Loucy (cell line): ENCODE measurements at regions not wholly inside any gene's neighbourhood (a gene's known extent, or its start where the extent isn't known, plus 50 kb on each side); places are given as distances from the start of the nearest gene placed in this dataset.

Experiments used
- H2AFZ ChIP-seq: fragments of 200-600 bp; sonication (generic); 2 replicates; pipeline ENCODE4 v1.6.0; 2016; ENCODE audit warnings: antibody characterized with exemption, mild to moderate bottlenecking, low read length, moderate library complexity
- H3F3A ChIP-seq: fragments of 200-600 bp; 2 replicates; pipeline ENCODE4 v1.6.0; 2016; ENCODE audit warnings: antibody characterized with exemption, low read depth, mild to moderate bottlenecking
- H3K27me3 ChIP-seq: fragments of 200-600 bp; sonication (generic); 2 replicates; pipeline ENCODE4 v1.6.1; 2014; ENCODE audit warnings: low read length, mild to moderate bottlenecking; ENCODE audit not compliant: insufficient read depth, poor library complexity, severe bottlenecking
- H3K36me3 ChIP-seq: fragments of 200-600 bp; sonication (generic); 2 replicates; pipeline ENCODE4 v1.6.1; 2016; ENCODE audit warnings: low read length; ENCODE audit not compliant: insufficient read depth
- H3K4me1 ChIP-seq: fragments of 200-600 bp; sonication (generic); 2 replicates; pipeline ENCODE4 v1.5.1; 2014; ENCODE audit warnings: low read length, mild to moderate bottlenecking; ENCODE audit not compliant: insufficient read depth, poor library complexity, severe bottlenecking
- H3K4me2 ChIP-seq: fragments of 200-600 bp; sonication (generic); 2 replicates; pipeline ENCODE4 v1.6.0; 2014; ENCODE audit warnings: antibody characterized with exemption, low read length, low read depth, mild to moderate bottlenecking; ENCODE audit not compliant: poor library complexity, severe bottlenecking
- H3K4me3 ChIP-seq: fragments of 200-600 bp; sonication (generic); 2 replicates; pipeline ENCODE4 v1.5.1; 2014; ENCODE audit warnings: low read length, mild to moderate bottlenecking, mixed read lengths; ENCODE audit not compliant: poor library complexity, severe bottlenecking
- H3K79me2 ChIP-seq: fragments of 200-600 bp; sonication (generic); 2 replicates; pipeline ENCODE4 v1.6.1; 2014; ENCODE audit warnings: low read length; ENCODE audit not compliant: insufficient read depth
- H3K9ac ChIP-seq: fragments of 200-600 bp; sonication (generic); 2 replicates; pipeline ENCODE4 v1.6.0; 2014; ENCODE audit warnings: mild to moderate bottlenecking, low read depth, low read length, moderate library complexity; ENCODE audit not compliant: poor library complexity, severe bottlenecking
- H3K9me2 ChIP-seq: fragments of 200-600 bp; sonication (generic); replicated peaks from 2 replicates; pipeline ENCODE4 v1.6.1; 2016; ENCODE audit warnings: low read depth, low read length, mixed read lengths
- H3K9me3 ChIP-seq: fragments of 200-600 bp; sonication (generic); 2 replicates; pipeline ENCODE4 v1.6.1; 2014; ENCODE audit warnings: mild to moderate bottlenecking, antibody characterized with exemption, low read length, low read depth; ENCODE audit not compliant: insufficient read depth
- H4K20me1 ChIP-seq: fragments of 200-600 bp; sonication (generic); 2 replicates; pipeline ENCODE4 v1.6.0; 2014; ENCODE audit warnings: antibody characterized with exemption, low read length, mild to moderate bottlenecking; ENCODE audit not compliant: insufficient read depth, poor library complexity, severe bottlenecking
- CTCF ChIP-seq: fragments of 200-600 bp; sonication (generic); conservative IDR thresholded peaks from 2 replicates; pipeline ENCODE4 v1.5.1; 2014; ENCODE audit warnings: mild to moderate bottlenecking, antibody characterized with exemption, low read length
- EZH2phosphoT487 ChIP-seq: fragments of 200-600 bp; IDR thresholded peaks from 2 replicates; pipeline ENCODE4 v1.6.1; 2018; ENCODE audit warnings: antibody characterized with exemption, mild to moderate bottlenecking, moderate library complexity, borderline replicate concordance

- Histone ChIP-seq H3K4me3 (no peak overlapping the region), H3K9me2 (no peaks in the 10 kb centered on the region), H3F3A (no peaks in the 10 kb centered on the region), H3K9me3 (no peaks in the 10 kb centered on the region), H3K27me3 (no peaks in the 10 kb centered on the region), H4K20me1 (no peaks in the 10 kb centered on the region), H2AFZ (no peak overlapping the region), H3K4me2 (no peak overlapping the region), H3K79me2 (no peaks in the 10 kb centered on the region), H3K36me3 (no peaks in the 10 kb centered on the region), H3K4me1 (no peaks in the 10 kb centered on the region), H3K9ac (no peak overlapping the region)
- TF ChIP-seq CTCF: no peak
Measured at GRCh38 chr21:19523061-19523460, 1119.5 kb upstream of the TMPRSS15 start.

DNA sequence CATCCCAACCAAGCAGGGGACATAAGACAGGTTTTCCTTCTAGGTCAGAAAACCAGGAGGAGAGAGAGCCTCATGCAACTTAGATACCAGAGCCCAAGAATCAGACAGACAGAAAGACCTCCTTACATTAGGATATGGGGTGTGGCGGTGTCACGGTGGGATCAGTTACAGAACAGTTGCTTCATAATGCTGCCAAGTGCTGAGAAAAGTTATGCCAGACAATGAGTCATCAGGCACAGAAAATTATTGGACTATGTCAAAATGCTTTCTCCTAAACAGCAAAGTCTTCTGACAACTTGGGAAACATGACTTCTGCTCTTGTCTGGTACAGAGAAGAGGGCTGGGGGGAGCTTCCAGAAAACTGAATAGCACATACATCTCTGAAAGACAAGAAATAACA lies 1120.2 kb upstream of the TMPRSS15 start:
- no peak overlapping the region for H3K4me3 ChIP-seq
- H3K9me3 ChIP-seq: no peaks in the 10 kb centered on the region
- no peaks in the 10 kb centered on the region for H3K36me3 ChIP-seq
- no peaks in the 10 kb centered on the region for H3K9me2 ChIP-seq
- no peaks in the 10 kb centered on the region for H3K79me2 ChIP-seq
- no peaks in the 10 kb centered on the region for H3F3A ChIP-seq
- TF ChIP-seq CTCF: no peak
- TF ChIP-seq EZH2phosphoT487: no peak
- no peaks in the 10 kb centered on the region for H3K27me3 ChIP-seq
- H4K20me1 ChIP-seq: no peaks in the 10 kb centered on the region
- H3K4me1 ChIP-seq: no peaks in the 10 kb centered on the region
- no peak overlapping the region for H3K4me2 ChIP-seq
- no peak overlapping the region for H2AFZ ChIP-seq
- no peak overlapping the region for H3K9ac ChIP-seq

DNA sequence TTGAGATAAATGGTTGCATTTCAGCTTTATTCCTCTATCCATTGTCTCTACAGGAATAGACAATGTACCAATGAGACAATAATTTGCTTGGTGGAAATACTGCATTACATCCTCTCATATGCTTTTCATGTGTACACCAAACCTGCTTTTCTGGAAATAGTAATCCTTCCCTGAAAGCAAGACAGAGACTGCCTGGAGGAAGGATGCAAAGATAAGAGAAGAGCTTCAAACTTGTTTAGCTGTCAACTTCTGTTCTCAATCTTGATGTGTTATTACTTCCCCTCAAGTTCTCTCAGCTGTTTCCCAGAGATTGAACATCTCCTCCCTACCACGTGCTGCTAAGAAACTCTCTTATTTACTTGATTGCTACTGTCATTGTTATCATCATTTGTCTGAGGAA lies 1125.4 kb upstream of the TMPRSS15 start:
- TF ChIP-seq CTCF (no peak), EZH2phosphoT487 (no peak)
- Histone ChIP-seq H3F3A (no peaks in the 10 kb centered on the region), H3K79me2 (no peaks in the 10 kb centered on the region), H3K4me3 (no peak overlapping the region), H3K9ac (no peak overlapping the region), H3K4me2 (no peak overlapping the region), H4K20me1 (no peaks in the 10 kb centered on the region), H3K4me1 (no peaks in the 10 kb centered on the region), H3K9me3 (no peaks in the 10 kb centered on the region), H2AFZ (no peak overlapping the region), H3K36me3 (no peaks in the 10 kb centered on the region), H3K9me2 (no peaks in the 10 kb centered on the region), H3K27me3 (no peaks in the 10 kb centered on the region)
